Sigmoid colon (tissue), 4 donors: ENCODE measurements at regions not wholly inside any gene's neighbourhood (a gene's known extent, or its start where the extent isn't known, plus 50 kb on each side); places are given as distances from the start of the nearest gene placed in this dataset.

ENCODE experiments used
- CTCF ChIP-seq, 4 experiments: fragments of 450-650 bp in 3 of 4; fragments of 200-600 bp in 1 of 4; IDR thresholded peaks; one replicate each; pipeline ENCODE4 v1.5.1; 2016 to 2019; ENCODE audit warnings: antibody characterized with exemption in 4 of 4, mild to moderate bottlenecking in 3 of 4, moderate library complexity in 2 of 4
- EP300 ChIP-seq, 4 donors: sonication (generic); formaldehyde crosslinking; IDR thresholded peaks; one replicate each; pipeline ENCODE4 v1.6.1; 2017; ENCODE audit warnings: antibody characterized with exemption in 4 of 4
- POLR2A ChIP-seq, 2 donors: fragments of 450-650 bp; IDR thresholded peaks; one replicate each; pipeline ENCODE4 v1.6.1; 2016; ENCODE audit warnings: antibody characterized with exemption in 2 of 2, mild to moderate bottlenecking in 2 of 2, moderate library complexity in 2 of 2
- POLR2AphosphoS5 ChIP-seq, 4 donors: sonication (generic); formaldehyde crosslinking; IDR thresholded peaks; one replicate each; pipeline ENCODE4 v1.6.1; 2017; ENCODE audit warnings: antibody characterized with exemption in 4 of 4

GRCh38 chr14:87566991-87567390, 426.0 kb downstream of the GALC start:
- TF ChIP-seq CTCF (IDR thresholded peaks at IDR 0.05) = no peak
- no peak for TF ChIP-seq POLR2AphosphoS5 (IDR thresholded peaks at IDR 0.05)
- TF ChIP-seq POLR2A (IDR thresholded peaks at IDR 0.05) = no peak
- TF ChIP-seq EP300 (IDR thresholded peaks at IDR 0.05) = no peak
